Panc1 (cell line): ENCODE measurements at regions not wholly inside any gene's neighbourhood (a gene's known extent, or its start where the extent isn't known, plus 50 kb on each side); places are given as distances from the start of the nearest gene placed in this dataset.

Source experiments
- ATAC-seq: fragments of 200-7000 bp; cut with Tn5 transposase; 2 replicates; pipeline ENCODE4 v1.9.1; 2020; ENCODE audit warnings: mild to moderate bottlenecking, moderate library complexity
- BruUV-seq: library from RNA; stranded (reverse); fragments of 400-500 nt; replicated peaks from 2 replicates; lab custom pipeline; 2021; lab: Mats Ljungman, UMichigan
- CTCF ChIA-PET: fragments of 300-600 bp; sonication (Branson Sonifier 250); formaldehyde crosslinking; loops from one replicate; lab custom pipeline; 2022; ENCODE audit warnings: antibody characterized with exemption; lab: Charles Lee
- POLR2A ChIA-PET: fragments of 300-600 bp; sonication (Branson Sonifier 250); formaldehyde crosslinking; loops from one replicate; lab custom pipeline; 2022; ENCODE audit warnings: antibody characterized with exemption; lab: Charles Lee
- DNase-seq: peaks from one replicate; pipeline ENCODE4 v3.0.0-alpha.2; 2010; ENCODE audit warnings: low read depth, low spot score
- H3K27ac ChIP-seq: 2 replicates; pipeline ENCODE4 v1.5.1; 2011; ENCODE audit warnings: mild to moderate bottlenecking, low read length, inconsistent platforms
- H3K27me3 ChIP-seq: fragments of 200-500 bp; sonication (Bioruptor generic); 2 replicates; pipeline ENCODE4 v1.6.0; 2014; ENCODE audit warnings: low read length, inconsistent platforms; ENCODE audit not compliant: control insufficient read depth, insufficient read depth
- H3K36me3 ChIP-seq: fragments of 200-500 bp; sonication (Bioruptor generic); 2 replicates; pipeline ENCODE4 v1.5.1; 2014; ENCODE audit warnings: inconsistent platforms, mild to moderate bottlenecking, low read length, moderate library complexity; ENCODE audit not compliant: control insufficient read depth, insufficient read depth
- H3K4me1 ChIP-seq: 2 replicates; pipeline ENCODE4 v1.5.1; 2011; ENCODE audit warnings: inconsistent platforms, mild to moderate bottlenecking, low read length, moderate library complexity; ENCODE audit not compliant: control insufficient read depth, insufficient read depth
- H3K4me3 ChIP-seq, 2 experiments: 2 replicates each; pipeline ENCODE4 v1.5.1; 2011 to 2012; ENCODE audit warnings: low read depth in 2 of 2, low read length in 2 of 2, mild to moderate bottlenecking in 2 of 2, inconsistent platforms in 1 of 2, moderate library complexity in 1 of 2
- H3K9me3 ChIP-seq: fragments of 200-500 bp; sonication (Bioruptor generic); 2 replicates; pipeline ENCODE4 v1.5.1; 2014; ENCODE audit warnings: low read depth, mild to moderate bottlenecking, inconsistent platforms, low read length, moderate library complexity; ENCODE audit not compliant: control insufficient read depth, insufficient read depth
- CTCF ChIP-seq: fragments of 450-650 bp; IDR thresholded peaks from 2 replicates; pipeline ENCODE4 v1.5.1; 2017; ENCODE audit warnings: mild to moderate bottlenecking
- POLR2AphosphoS5 ChIP-seq: IDR thresholded peaks from 2 replicates; pipeline ENCODE4 v1.6.1; 2012; ENCODE audit warnings: mild to moderate bottlenecking, low read depth, low read length, moderate library complexity
- REST ChIP-seq, 2 experiments: IDR thresholded peaks; 2 replicates each; pipeline ENCODE4 v1.6.1; 2011 to 2012; ENCODE audit warnings: low read depth in 2 of 2, control low read depth in 1 of 2, low read length in 1 of 2, mild to moderate bottlenecking in 1 of 2, moderate library complexity in 1 of 2; ENCODE audit not compliant: insufficient read depth in 1 of 2
- TCF7L2 ChIP-seq: IDR thresholded peaks from 2 replicates; pipeline ENCODE4 v1.6.1; 2011; ENCODE audit warnings: mild to moderate bottlenecking, low read depth, low read length, inconsistent platforms
- in situ Hi-C: cut with HindIII; loops from 2 replicates; pipeline ENCODE4 v1.10.0; 2016; ENCODE audit warnings: low sequenced_read_pairs, low pct_unique_long_range_greater_than_20kb
- intact Hi-C: fragments of 100-400 bp; cut with micrococcal nuclease; formaldehyde crosslinking; loops from one replicate; pipeline ENCODE4 v1.10.0; 2022; ENCODE audit not compliant: unreplicated experiment

- CTCF ChIA-PET, result no interaction called here
- BruUV-seq, result no TSS peak
- H3K27ac ChIP-seq, result no peak overlapping the region
- no peaks in the 10 kb centered on the region for H3K9me3 ChIP-seq
- no peaks in the 10 kb centered on the region for H3K36me3 ChIP-seq
- H3K27me3 ChIP-seq, result no peaks in the 10 kb centered on the region
- DNase-seq (no peak), ATAC-seq (no peak)
- H3K4me1 ChIP-seq, result no peaks in the 10 kb centered on the region
- TF ChIP-seq POLR2AphosphoS5 (no peak), CTCF (no peak), TCF7L2 (no peak)
- H3K4me3 ChIP-seq, result no peak overlapping the region
- intact Hi-C loops (no loop called here), in situ Hi-C loops (no loop called here)
- POLR2A ChIA-PET, result interaction anchor here (0.6 kb wide), 1 partner anchor 237 kb away, joined by 3 read pairs; no protein-coding TSS in a partner anchor
These were observed 263.9 kb downstream of the DLL1 start for GRCh38 chr6:170026751-170027646.

- intact Hi-C loops, result no loop called here
- no peak overlapping the region for H3K27ac ChIP-seq
- TF ChIP-seq REST (IDR thresholded peaks at IDR 0.05; ENCODE audit: insufficient read depth in 1 of 2, low read depth in 2 of 2, low read length in 1 of 2) (no peak), TCF7L2 (no peak)
- DNase-seq (no peak), ATAC-seq (peak; percentile 4; the same call in 1 of the 2 replicates)
- H3K9me3 ChIP-seq, result no peaks in the 10 kb centered on the region
- no peaks in the 10 kb centered on the region for H3K36me3 ChIP-seq
- no peaks in the 10 kb centered on the region for H3K4me1 ChIP-seq
- ChIA-PET POLR2A (interaction anchor here (0.6 kb wide), 1 partner anchor 236 kb away, joined by 3 read pairs; no protein-coding TSS in a partner anchor), CTCF (no interaction called here)
- no peak overlapping the region for H3K4me3 ChIP-seq
- in situ Hi-C loops, result no loop called here
- H3K27me3 ChIP-seq, result no peaks in the 10 kb centered on the region
- no TSS peak for BruUV-seq
These were observed 264.7 kb downstream of the DLL1 start for GRCh38 chr6:170025935-170026750.
